Stomach (tissue), 8 donors: ENCODE measurements at regions not wholly inside any gene's neighbourhood (a gene's known extent, or its start where the extent isn't known, plus 50 kb on each side); places are given as distances from the start of the nearest gene placed in this dataset.
A peak's percentile ranks its signal among the peaks of the same experiment; 100 is the strongest.
"Not testable (repeated sequence)": the region's sequence is repeated elsewhere in the genome, so short reads cannot be mapped to it uniquely, and the experiment has no call there.

Experiments used
- DNase-seq, 2 donors: peaks; one replicate each; pipeline versions ENCODE4 v3.0.0 to v3.0.0-alpha.2; 2013 to 2019
- H3K27ac ChIP-seq, 5 donors: fragments of 200-600 bp in 4 of 5; sonication (generic) in 4 of 5; one replicate each; pipeline ENCODE4 v1.5.1; 2013 to 2019; ENCODE audit warnings: mild to moderate bottlenecking in 1 of 5, moderate library complexity in 1 of 5
- H3K27me3 ChIP-seq, 3 donors: fragments of 200-600 bp; sonication (generic); one replicate each; pipeline ENCODE4 v1.5.1; 2017 to 2019; ENCODE audit warnings: mixed run types in 1 of 3
- H3K36me3 ChIP-seq, 4 donors: fragments of 200-600 bp; sonication (generic); 1 replicate in 3 of 4; 2 replicates in 1 of 4; pipeline ENCODE4 v1.5.1; 2016 to 2019
- H3K4me1 ChIP-seq, 4 donors: fragments of 200-600 bp; sonication (generic); one replicate each; pipeline ENCODE4 v1.5.1; 2016 to 2019
- H3K4me3 ChIP-seq, 4 donors: fragments of 200-600 bp; sonication (generic) in 3 of 4; one replicate each; pipeline ENCODE4 v1.5.1; 2016 to 2019; ENCODE audit warnings: mild to moderate bottlenecking in 1 of 4
- H3K9me3 ChIP-seq, 4 donors: fragments of 200-600 bp; sonication (generic); one replicate each; pipeline ENCODE4 v1.5.1; 2016 to 2019
- WGBS, 5 donors: extraction: QIAGEN DNeasy Blood & Tissue Kit in 3 of 5; methylation state at CpG; one replicate each; pipeline versions ENCODE4 v1.1.5 to v1.1.7; 2013 to 2018; 5-methylcytosine and 5-hydroxymethylcytosine counted together
- intact Hi-C: fragments of 100-400 bp; cut with DNase I; formaldehyde crosslinking; loops from one replicate; pipeline ENCODE4 v1.15.1; 2023; ENCODE audit warnings: low total_unique reads
- TF ChIP-seq, protein P1 (sequence below), 7 experiments: fragments of 450-650 bp in 4 of 7; fragments of 200-600 bp in 3 of 7; sonication (generic) in 3 of 7; IDR thresholded peaks; one replicate each; pipeline ENCODE4 v1.5.1; 2016 to 2019; ENCODE audit warnings: antibody characterized with exemption in 7 of 7, control low read depth in 2 of 7, mild to moderate bottlenecking in 1 of 7
- donor health status: healthy with polysubstance abuse.
- donor health status: Bipolar disorder and iron deficiency.
- donor health status: healthy.

DNA sequence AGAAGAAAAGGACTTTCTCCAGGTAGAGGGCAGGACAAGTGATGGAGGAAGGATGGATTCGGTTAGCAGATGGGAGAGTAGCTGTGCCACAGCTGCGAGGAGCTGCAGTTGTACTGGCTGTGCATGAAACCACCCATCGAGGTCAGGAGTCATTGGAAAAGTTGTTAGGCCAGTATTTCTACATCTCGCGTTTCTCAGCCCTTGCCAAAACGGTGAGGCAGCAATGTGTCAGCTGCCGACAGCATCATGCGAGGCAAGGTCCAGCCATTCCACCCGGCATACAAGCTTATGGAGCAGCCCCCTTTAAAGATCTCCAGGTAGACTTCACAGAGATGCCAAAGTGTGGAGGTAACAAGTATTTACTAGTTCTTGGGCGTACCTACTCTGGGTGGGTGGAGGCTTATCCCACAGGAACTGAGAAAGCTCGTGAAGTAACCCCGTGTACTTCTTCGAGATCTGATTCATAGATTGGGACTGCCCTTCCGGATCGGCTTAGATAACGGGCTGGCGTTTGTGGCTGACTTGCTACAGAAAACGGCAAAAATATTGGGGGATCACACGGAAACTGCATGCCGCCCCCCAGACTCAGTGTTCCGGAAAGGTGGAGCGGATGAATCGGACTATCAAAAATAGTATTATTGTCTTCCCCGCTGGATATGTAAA, 105.0 kb upstream of the HMX1 start:
- H3K36me3 ChIP-seq, H3K27ac ChIP-seq, H3K9me3 ChIP-seq, H3K27me3 ChIP-seq, H3K4me1 ChIP-seq, intact Hi-C loops, DNase-seq, H3K4me3 ChIP-seq: not testable (repeated sequence)
- 69 to 77% (median 74%) methylated on average over 24 of the region's 24 CpGs for WGBS, 5 donors

DNA sequence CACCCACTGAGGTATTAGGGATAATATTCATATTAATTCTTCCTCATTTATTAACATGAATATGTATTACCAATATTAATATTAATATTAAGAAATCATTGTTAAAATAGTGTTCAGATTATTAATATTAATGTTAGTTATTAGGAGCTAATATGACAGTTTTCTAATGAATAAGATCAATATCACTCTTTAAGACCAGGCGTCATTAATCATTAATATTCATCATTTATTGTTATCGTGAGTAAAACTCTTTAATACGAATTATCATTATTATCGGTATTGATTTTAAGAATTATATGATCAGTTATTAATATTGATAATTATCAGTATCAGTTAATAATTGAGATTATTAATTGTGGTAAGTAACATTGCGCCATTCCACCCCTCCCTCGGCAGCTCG, 101.0 kb upstream of the HMX1 start:
- H3K36me3 ChIP-seq, H3K4me3 ChIP-seq, H3K4me1 ChIP-seq, intact Hi-C loops, DNase-seq, H3K27me3 ChIP-seq, H3K27ac ChIP-seq, H3K9me3 ChIP-seq: not testable (repeated sequence)
- 90 to 94% (median 93%) methylated on average over 7 of the region's 7 CpGs for WGBS, 5 donors

DNA sequence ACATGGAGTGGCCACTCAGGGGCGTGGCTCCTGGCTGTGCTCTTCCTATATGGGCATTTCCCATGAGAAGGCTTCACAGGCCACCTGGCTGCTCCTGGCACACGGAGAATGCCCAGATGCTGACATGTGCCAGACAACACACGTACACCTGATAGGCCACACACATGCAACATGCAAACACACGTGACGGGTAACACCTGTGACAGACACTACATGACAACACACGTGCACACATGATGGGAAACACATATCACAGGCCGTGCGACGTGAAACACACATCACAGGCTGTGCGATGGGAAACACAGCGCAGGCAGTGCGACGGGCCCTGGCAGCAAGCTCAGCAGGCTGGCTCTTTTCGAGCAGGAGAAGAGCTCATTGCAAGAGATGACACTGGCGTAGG, 94.3 kb upstream of the HMX1 start:
- Histone ChIP-seq H3K4me1 (peaks cover 0 to 14% (median 12%) of the 10 kb centered on the region in 4 donors), H3K27me3 (peaks cover 0 to 51% (median 16%) of the 10 kb centered on the region in 3 donors)
- H3K36me3 ChIP-seq, DNase-seq, H3K4me3 ChIP-seq, intact Hi-C loops, H3K27ac ChIP-seq, H3K9me3 ChIP-seq: not testable (repeated sequence)
- 84 to 92% (median 89%) methylated on average over 13 to 15 of the region's 15 CpGs for WGBS, 5 donors

DNA sequence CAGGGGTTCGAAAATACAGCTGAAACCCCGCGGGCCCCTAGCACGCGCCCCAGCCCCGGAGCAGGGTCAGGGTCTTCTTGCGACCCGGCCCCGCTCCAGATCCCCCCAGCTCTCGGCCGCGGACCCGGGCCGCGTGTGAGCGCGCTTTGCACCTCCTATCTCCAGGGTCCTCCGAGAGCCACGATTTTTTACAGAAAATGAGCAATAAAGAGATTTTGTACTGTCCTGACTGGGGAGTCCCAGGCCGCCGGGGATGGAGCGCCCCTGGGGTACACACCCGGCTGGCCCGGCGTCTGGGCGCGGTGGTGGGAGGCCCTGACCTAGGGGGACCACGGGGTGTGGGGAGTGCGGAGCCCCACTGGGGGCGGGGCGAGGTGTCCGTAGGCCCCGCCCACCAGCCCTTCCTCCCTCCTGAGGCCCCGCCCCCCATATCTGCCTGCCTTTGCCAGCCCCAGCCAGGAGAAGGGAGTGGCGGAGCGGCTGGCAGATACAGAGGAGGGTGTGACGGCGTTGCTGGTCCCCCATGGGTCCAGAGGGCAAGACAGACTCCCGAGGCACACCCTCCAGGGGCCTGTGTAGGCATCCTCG, 92.7 kb upstream of the HMX1 start:
- H3K36me3 ChIP-seq, H3K9me3 ChIP-seq, intact Hi-C loops, H3K27ac ChIP-seq: not testable (repeated sequence)
- H3K4me1 ChIP-seq: peaks cover 0 to 14% (median 12%) of the 10 kb centered on the region in 4 donors
- H3K4me3 ChIP-seq: peak overlapping the region; percentile 20 to 41 (median 26)
- peaks cover 0 to 60% (median 16%) of the 10 kb centered on the region in 3 donors for H3K27me3 ChIP-seq
- DNase-seq: peak; percentile 19 to 53
- WGBS, 5 donors: 4 to 20% (median 6%) methylated on average over 4 to 39 of the region's 40 CpGs

DNA sequence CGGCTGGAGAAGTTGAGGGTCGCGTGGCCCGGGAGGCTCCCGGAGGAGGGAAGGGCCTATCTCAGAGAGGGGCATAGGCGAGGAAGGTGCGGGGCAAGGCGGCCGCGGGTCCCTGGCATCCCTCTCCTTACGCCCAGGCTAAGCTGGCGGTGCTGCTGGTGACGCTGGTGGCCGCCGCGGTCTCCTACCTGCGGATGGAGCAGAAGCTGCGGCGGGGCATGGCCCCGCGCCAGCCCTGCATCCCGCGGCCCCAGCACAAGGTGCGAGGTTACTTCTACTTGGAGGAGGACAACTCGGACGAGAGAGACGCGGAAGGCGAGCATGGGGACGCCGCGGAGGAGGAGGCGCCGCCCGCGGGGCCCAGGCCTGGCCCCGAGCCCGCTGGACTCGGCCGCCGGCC, 91.9 kb upstream of the HMX1 start:
- H3K4me3 ChIP-seq: peak overlapping the region in 3 of 4 donors; percentile 23 to 41 (median 28)
- 2 to 4% (median 3%) methylated on average over 6 to 38 of the region's 41 CpGs; no CpG with 5 or more reads in 1 of the 5 donors for WGBS, 5 donors
- H3K9me3 ChIP-seq, H3K27ac ChIP-seq, intact Hi-C loops, H3K36me3 ChIP-seq: not testable (repeated sequence)
- peak in 1 of 2 donors; percentile 10 for DNase-seq
- H3K4me1 ChIP-seq: peaks cover 0 to 14% (median 12%) of the 10 kb centered on the region in 4 donors
- peaks cover 0 to 68% (median 16%) of the 10 kb centered on the region in 3 donors for H3K27me3 ChIP-seq

DNA sequence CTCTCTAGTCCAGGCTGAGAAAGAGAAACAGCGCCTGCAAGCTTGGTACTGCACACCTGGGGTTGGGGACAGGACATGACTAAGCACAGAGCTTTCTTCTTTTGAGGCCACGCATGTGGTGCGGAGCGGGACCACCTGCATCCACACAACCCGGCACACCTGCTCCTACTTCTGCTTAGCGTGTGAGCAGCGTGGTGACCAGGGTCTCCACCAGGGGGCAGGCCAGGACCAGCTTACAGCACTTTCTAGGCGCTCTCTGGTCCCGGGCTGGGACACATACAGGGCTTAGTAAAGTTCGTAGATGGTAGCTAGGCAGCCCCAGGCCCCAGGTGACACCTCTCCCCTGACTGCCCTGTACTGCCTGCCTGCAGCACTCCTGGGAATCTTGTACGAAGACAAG, 89.7 kb upstream of the HMX1 start:
- H3K27ac ChIP-seq, H3K36me3 ChIP-seq, intact Hi-C loops, H3K9me3 ChIP-seq, H3K4me3 ChIP-seq: not testable (repeated sequence)
- peaks cover 0 to 81% (median 16%) of the 10 kb centered on the region in 3 donors for H3K27me3 ChIP-seq
- H3K4me1 ChIP-seq: peaks cover 0 to 14% (median 12%) of the 10 kb centered on the region in 4 donors
- DNase-seq: peak; percentile 74 to 77
- TF ChIP-seq, protein P1, sequence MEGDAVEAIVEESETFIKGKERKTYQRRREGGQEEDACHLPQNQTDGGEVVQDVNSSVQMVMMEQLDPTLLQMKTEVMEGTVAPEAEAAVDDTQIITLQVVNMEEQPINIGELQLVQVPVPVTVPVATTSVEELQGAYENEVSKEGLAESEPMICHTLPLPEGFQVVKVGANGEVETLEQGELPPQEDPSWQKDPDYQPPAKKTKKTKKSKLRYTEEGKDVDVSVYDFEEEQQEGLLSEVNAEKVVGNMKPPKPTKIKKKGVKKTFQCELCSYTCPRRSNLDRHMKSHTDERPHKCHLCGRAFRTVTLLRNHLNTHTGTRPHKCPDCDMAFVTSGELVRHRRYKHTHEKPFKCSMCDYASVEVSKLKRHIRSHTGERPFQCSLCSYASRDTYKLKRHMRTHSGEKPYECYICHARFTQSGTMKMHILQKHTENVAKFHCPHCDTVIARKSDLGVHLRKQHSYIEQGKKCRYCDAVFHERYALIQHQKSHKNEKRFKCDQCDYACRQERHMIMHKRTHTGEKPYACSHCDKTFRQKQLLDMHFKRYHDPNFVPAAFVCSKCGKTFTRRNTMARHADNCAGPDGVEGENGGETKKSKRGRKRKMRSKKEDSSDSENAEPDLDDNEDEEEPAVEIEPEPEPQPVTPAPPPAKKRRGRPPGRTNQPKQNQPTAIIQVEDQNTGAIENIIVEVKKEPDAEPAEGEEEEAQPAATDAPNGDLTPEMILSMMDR (IDR thresholded peaks at IDR 0.05): peak in 3 of 7 experiments; percentile 18 to 37 (median 21)
- WGBS, 5 donors: 8 to 23% (median 10%) methylated on average over 7 to 11 of the region's 11 CpGs

DNA sequence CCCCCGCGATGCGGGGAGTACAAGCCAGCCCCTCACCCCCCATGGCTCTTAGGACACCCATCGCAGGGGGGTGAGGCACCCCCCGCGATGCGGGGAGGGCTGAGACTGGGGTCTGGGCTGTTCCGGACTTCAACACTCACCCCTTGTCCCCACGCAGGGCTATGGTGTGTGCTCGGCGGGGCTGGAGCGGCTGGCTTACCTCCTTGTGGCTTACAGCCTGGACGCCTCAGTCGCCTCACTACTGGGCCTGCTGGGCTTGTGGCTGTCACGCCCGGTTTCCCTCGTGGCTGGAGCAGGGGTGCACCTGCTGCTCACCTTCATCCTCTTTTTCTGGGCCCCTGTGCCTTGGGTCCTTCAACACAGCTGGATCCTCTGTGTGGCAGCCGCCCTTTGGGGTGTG, 87.8 kb upstream of the HMX1 start:
- H3K27ac ChIP-seq, H3K4me3 ChIP-seq, H3K36me3 ChIP-seq, H3K9me3 ChIP-seq, DNase-seq, intact Hi-C loops: not testable (repeated sequence)
- 68 to 78% (median 72%) methylated on average over 7 to 18 of the region's 18 CpGs for WGBS, 5 donors
- H3K4me1 ChIP-seq: peaks cover 0 to 14% (median 11%) of the 10 kb centered on the region in 4 donors
- H3K27me3 ChIP-seq: peaks cover 0 to 63% (median 11%) of the 10 kb centered on the region in 3 donors

DNA sequence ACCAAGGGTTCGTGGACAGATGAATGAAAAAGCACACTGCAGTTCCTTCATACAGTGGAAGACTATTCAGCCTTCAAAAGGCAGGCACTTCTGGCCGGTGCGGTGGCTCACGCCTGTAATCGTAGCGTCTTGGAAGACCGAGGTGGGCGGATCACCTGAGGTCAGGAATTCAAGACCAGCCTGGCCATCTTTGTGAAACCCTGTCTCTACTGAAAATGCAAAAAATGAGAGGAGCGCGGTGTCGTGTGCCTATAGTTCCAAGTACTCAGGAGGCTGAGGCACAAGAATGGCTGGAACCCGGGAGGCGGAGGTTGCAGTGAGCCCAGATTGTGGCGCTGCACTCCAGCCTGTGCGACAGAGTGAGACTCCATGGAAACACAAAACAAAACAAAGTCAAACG, 82.4 kb upstream of the HMX1 start:
- WGBS, 5 donors: 84 to 90% (median 86%) methylated on average over 16 of the region's 16 CpGs
- H3K9me3 ChIP-seq, H3K4me3 ChIP-seq, DNase-seq, H3K4me1 ChIP-seq, H3K27ac ChIP-seq, H3K36me3 ChIP-seq, intact Hi-C loops: not testable (repeated sequence)
- peaks cover 0 to 23% (median 0%) of the 10 kb centered on the region in 3 donors for H3K27me3 ChIP-seq

DNA sequence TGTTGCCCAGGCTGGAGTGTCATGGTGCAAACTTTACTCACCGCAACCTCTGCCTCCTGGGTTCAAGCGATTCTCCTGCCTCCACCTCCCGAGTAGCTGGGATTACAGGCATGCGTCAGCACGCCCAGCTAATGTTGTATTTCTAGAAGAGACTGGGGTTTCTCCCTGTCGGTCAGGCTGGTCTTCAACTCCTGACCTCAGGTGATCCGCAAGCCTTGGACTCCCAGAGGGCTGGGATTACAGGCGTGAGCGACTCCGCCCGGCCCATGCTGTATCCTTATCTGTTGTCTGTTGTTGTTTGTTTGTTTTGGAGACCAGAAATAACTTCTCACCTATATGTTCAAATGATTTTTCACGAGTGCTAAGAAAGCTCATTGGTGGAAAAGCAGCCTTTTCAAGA, 81.2 kb upstream of the HMX1 start:
- H3K4me1 ChIP-seq, intact Hi-C loops, H3K36me3 ChIP-seq, H3K9me3 ChIP-seq, H3K4me3 ChIP-seq, H3K27ac ChIP-seq, DNase-seq: not testable (repeated sequence)
- WGBS, 5 donors: 85 to 87% (median 85%) methylated on average over 12 of the region's 12 CpGs
- H3K27me3 ChIP-seq: peaks cover 0 to 15% (median 0%) of the 10 kb centered on the region in 3 donors

DNA sequence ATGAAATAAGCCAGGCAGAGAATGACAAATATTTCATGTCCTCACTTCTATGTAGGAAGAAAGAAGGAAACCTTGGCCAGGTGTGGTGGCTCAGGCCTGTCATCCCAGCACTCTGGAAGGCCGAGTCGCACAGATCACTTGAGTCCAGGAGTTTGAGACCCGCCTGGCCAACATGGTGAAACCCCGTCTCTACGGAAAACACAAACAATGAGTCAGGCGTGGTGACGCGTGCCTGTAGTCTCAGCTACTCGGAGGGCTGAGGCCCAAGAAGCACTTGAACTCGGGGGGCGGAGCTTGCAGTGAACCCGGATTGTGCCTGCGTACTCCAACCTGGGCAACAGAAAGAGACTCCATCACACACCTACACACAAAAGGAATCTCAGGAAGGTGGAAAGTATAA, 80.5 kb upstream of the HMX1 start:
- H3K4me3 ChIP-seq, DNase-seq, intact Hi-C loops, H3K36me3 ChIP-seq, H3K4me1 ChIP-seq, H3K27ac ChIP-seq, H3K9me3 ChIP-seq: not testable (repeated sequence)
- H3K27me3 ChIP-seq: peaks cover 0 to 12% (median 0%) of the 10 kb centered on the region in 3 donors
- WGBS, 5 donors: 68 to 79% (median 72%) methylated on average over 12 to 13 of the region's 13 CpGs

DNA sequence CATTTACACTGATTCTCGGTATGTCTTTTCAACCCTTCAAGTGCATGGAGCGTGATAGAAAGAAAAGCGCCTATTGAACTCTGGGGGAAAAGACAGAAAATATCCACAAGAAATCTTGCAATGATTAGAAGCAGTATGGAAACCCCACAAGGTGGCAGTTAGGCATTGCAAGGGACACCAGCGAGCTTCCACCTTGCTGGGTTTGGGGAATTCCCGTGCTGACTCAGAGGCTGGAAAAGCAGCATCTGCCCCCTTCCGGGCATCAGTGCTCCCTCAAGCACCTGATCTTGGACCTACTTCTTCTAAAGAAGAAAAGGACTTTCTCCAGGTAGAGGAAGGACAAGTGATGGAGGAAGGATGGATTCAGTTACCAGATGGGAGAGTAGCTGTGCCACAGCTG, 73.9 kb upstream of the HMX1 start:
- intact Hi-C loops, H3K4me3 ChIP-seq, H3K4me1 ChIP-seq, H3K9me3 ChIP-seq, H3K36me3 ChIP-seq, H3K27ac ChIP-seq, DNase-seq: not testable (repeated sequence)
- peaks cover 0 to 13% (median 0%) of the 10 kb centered on the region in 3 donors for H3K27me3 ChIP-seq
- 62 to 77% (median 73%) methylated on average over 6 of the region's 6 CpGs for WGBS, 5 donors
